CD4-positive, CD25-positive, alpha-beta regulatory T cell (primary cell): ENCODE measurements at regions not wholly inside any gene's neighbourhood (a gene's known extent, or its start where the extent isn't known, plus 50 kb on each side); places are given as distances from the start of the nearest gene placed in this dataset.
A peak's percentile ranks its signal among the peaks of the same experiment; 100 is the strongest.

Source experiments
- ATAC-seq, 2 donors: fragments of 150-1000 bp; cut with Tn5 transposase; one replicate each; pipeline ENCODE4 v1.10.0; 2021; ENCODE audit warnings: low read depth in 2 of 2, moderate number of reproducible peaks in 2 of 2, moderate library complexity in 1 of 2
- DNase-seq, 3 donors: peaks; one replicate each; pipeline versions ENCODE4 v3.0.0 to v3.0.0-alpha.2; 2012 to 2022; ENCODE audit warnings: mixed read lengths in 1 of 3
- H3K27ac ChIP-seq: one replicate; pipeline ENCODE4 v1.7.0; 2013; ENCODE audit warnings: mild to moderate bottlenecking, low read length; ENCODE audit not compliant: insufficient read depth, poor library complexity, severe bottlenecking
- H3K27me3 ChIP-seq: one replicate; pipeline ENCODE4 v1.7.0; 2013; ENCODE audit warnings: low read length; ENCODE audit not compliant: control insufficient read depth, insufficient read depth
- H3K36me3 ChIP-seq: one replicate; pipeline ENCODE4 v1.7.0; 2013; ENCODE audit warnings: mild to moderate bottlenecking, low read length, moderate library complexity; ENCODE audit not compliant: control insufficient read depth, insufficient read depth
- H3K4me1 ChIP-seq: 2 replicates; pipeline ENCODE4 v1.7.0; 2013; ENCODE audit warnings: mild to moderate bottlenecking, low read length; ENCODE audit not compliant: insufficient read depth, control insufficient read depth, poor library complexity, severe bottlenecking
- H3K4me3 ChIP-seq: one replicate; pipeline ENCODE4 v1.7.0; 2013; ENCODE audit warnings: low read depth, mild to moderate bottlenecking, low read length, moderate library complexity
- H3K9me3 ChIP-seq, 2 experiments: 1 replicate in 1 of 2; 2 replicates in 1 of 2; pipeline ENCODE4 v1.7.0; 2013; ENCODE audit warnings: low read length in 2 of 2, mild to moderate bottlenecking in 1 of 2, moderate library complexity in 1 of 2; ENCODE audit not compliant: control insufficient read depth in 2 of 2
- H3K27ac Mint-ChIP-seq, 3 donors: one replicate each; pipeline ENCODE4 v1.8.0; 2020 to 2022; ENCODE audit warnings: mild to moderate bottlenecking in 3 of 3, mixed read lengths in 3 of 3, moderate library complexity in 2 of 3
- H3K27me3 Mint-ChIP-seq: one replicate; pipeline ENCODE4 v1.8.0; 2022; ENCODE audit warnings: mild to moderate bottlenecking, mixed read lengths
- H3K36me3 Mint-ChIP-seq: one replicate; pipeline ENCODE4 v1.8.0; 2020; ENCODE audit warnings: mixed read lengths
- H3K4me1 Mint-ChIP-seq, 4 donors: one replicate each; pipeline ENCODE4 v1.8.0; 2020 to 2022; ENCODE audit warnings: mixed read lengths in 4 of 4, mild to moderate bottlenecking in 1 of 4
- H3K4me3 Mint-ChIP-seq, 4 donors: one replicate each; pipeline ENCODE4 v1.8.0; 2020 to 2022; ENCODE audit warnings: mild to moderate bottlenecking in 4 of 4, mixed read lengths in 4 of 4, moderate library complexity in 3 of 4
- H3K9me3 Mint-ChIP-seq, 7 donors: one replicate each; pipeline ENCODE4 v1.8.0; 2020 to 2022; ENCODE audit warnings: mixed read lengths in 7 of 7, mild to moderate bottlenecking in 3 of 7, moderate library complexity in 2 of 7

DNA sequence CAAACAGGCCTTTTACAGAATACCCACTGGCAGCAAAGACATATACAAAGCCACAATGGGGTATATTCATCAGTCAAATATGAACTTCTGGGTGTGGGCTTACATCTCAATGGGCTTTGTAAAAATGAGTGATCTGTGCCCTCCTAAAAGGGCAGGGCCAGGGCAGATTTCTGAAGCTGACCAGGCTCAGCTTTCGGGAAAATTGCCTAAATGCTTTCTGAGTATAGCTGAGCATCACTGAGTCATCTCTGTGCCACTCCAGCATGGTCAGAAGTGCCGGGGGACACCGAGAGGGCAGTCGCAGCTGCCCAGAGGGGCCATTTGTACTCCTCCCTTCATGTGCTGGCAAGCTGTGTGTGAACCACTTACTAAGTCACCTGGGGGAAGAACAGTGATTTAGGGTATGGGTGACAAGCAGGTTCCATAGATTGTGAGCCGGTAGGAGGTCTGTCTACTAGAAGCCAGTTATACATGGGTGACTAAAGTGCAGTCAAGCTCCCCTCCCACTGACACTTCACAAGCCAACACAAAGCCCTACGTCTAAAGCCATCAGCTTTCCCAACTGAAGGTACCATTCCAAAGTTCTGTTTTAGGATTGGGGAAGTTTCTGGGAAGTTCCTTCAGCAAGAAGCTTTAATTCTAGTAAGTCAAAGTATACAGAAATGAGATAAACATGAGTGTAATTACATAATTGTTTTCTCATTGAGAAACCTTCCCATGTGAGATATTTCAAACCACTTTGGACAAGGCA, 147.6 kb upstream of the TAB2 start:
- Histone ChIP-seq H3K9me3 (no peaks in the 10 kb centered on the region), H3K4me1 (peaks cover 15% of the 10 kb centered on the region), H3K27ac (no peak overlapping the region), H3K36me3 (no peaks in the 10 kb centered on the region), H3K4me3 (no peak overlapping the region), H3K27me3 (no peaks in the 10 kb centered on the region)
- peaks cover 5 to 43% (median 18%) of the 10 kb centered on the region in 4 donors for H3K4me1 Mint-ChIP-seq
- ATAC-seq (no peak), DNase-seq (no peak)
- peaks cover 8% of the 10 kb centered on the region for H3K36me3 Mint-ChIP-seq
- peak overlapping the region in 1 of 4 donors; percentile 16 for H3K4me3 Mint-ChIP-seq
- H3K27me3 Mint-ChIP-seq: no peaks in the 10 kb centered on the region
- H3K27ac Mint-ChIP-seq: peak overlapping the region; percentile 14 to 39 (median 34)
- peaks cover 0 to 1% (median 0%) of the 10 kb centered on the region in 7 donors for H3K9me3 Mint-ChIP-seq

GRCh38 chr6:149170564-149171452, 146.7 kb upstream of the TAB2 start:
- ATAC-seq: no peak
- peaks cover 0 to 1% (median 0%) of the 10 kb centered on the region in 7 donors for H3K9me3 Mint-ChIP-seq

GRCh38 chr6:149173222-149173621, 144.3 kb upstream of the TAB2 start:
- H3K27ac ChIP-seq: no peak overlapping the region
- no peaks in the 10 kb centered on the region for H3K4me1 ChIP-seq
- peaks cover 0 to 1% (median 0%) of the 10 kb centered on the region in 7 donors for H3K9me3 Mint-ChIP-seq
- no peaks in the 10 kb centered on the region for H3K27me3 Mint-ChIP-seq
- H3K27ac Mint-ChIP-seq: no peak overlapping the region
- H3K4me3 Mint-ChIP-seq: no peak overlapping the region
- peaks cover 0 to 24% (median 12%) of the 10 kb centered on the region in 4 donors for H3K4me1 Mint-ChIP-seq
- DNase-seq (no peak), ATAC-seq (no peak)
- H3K36me3 Mint-ChIP-seq: peaks cover 11% of the 10 kb centered on the region
- H3K4me3 ChIP-seq: no peak overlapping the region
- H3K36me3 ChIP-seq: no peaks in the 10 kb centered on the region
- no peaks in the 10 kb centered on the region for H3K9me3 ChIP-seq
- H3K27me3 ChIP-seq: no peaks in the 10 kb centered on the region

More at GRCh38 chr6:149170564-149171452, 146.7 kb upstream of the TAB2 start:
- Histone ChIP-seq H3K27me3 (no peaks in the 10 kb centered on the region), H3K4me3 (no peak overlapping the region), H3K4me1 (peaks cover 15% of the 10 kb centered on the region), H3K9me3 (no peaks in the 10 kb centered on the region), H3K27ac (no peak overlapping the region), H3K36me3 (no peaks in the 10 kb centered on the region)
- DNase-seq: no peak
- Mint-ChIP-seq H3K27ac (peak overlapping the region; percentile 57 to 79 (median 75)), H3K4me3 (no peak overlapping the region), H3K4me1 (peaks cover 5 to 42% (median 19%) of the 10 kb centered on the region in 4 donors), H3K36me3 (peaks cover 8% of the 10 kb centered on the region), H3K27me3 (no peaks in the 10 kb centered on the region)

DNA sequence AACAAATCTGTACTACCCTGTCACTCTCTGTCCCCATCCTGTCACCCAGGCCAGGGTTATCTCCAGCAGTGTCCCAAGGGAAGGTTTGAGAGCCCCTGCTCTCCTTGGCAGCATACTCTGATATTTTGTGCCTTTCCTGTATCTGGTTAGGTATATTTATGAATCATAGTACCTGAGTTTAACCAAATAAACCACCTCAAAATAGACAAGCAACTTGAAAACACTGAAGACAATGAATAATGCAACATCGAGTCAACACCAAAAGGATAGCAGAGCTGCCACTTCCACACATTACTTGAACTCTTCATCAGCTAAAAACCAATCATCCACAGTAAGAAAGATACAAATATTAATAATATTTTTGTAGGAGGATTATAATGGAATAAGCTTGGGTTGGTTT, 142.6 kb upstream of the TAB2 start:
- ATAC-seq (no peak), DNase-seq (no peak)
- Histone ChIP-seq H3K9me3 (no peaks in the 10 kb centered on the region), H3K4me1 (no peaks in the 10 kb centered on the region), H3K36me3 (no peaks in the 10 kb centered on the region), H3K4me3 (no peak overlapping the region), H3K27ac (no peak overlapping the region), H3K27me3 (no peaks in the 10 kb centered on the region)
- Mint-ChIP-seq H3K27ac (no peak overlapping the region), H3K36me3 (peaks cover 11% of the 10 kb centered on the region), H3K4me1 (peaks cover 0 to 19% (median 11%) of the 10 kb centered on the region in 4 donors), H3K4me3 (no peak overlapping the region), H3K9me3 (peaks cover 0 to 2% (median 0%) of the 10 kb centered on the region in 7 donors), H3K27me3 (no peaks in the 10 kb centered on the region)

GRCh38 chr6:149176971-149177667, 140.4 kb upstream of the TAB2 start:
- Histone ChIP-seq H3K4me1 (no peaks in the 10 kb centered on the region), H3K27me3 (no peaks in the 10 kb centered on the region), H3K36me3 (no peaks in the 10 kb centered on the region), H3K9me3 (no peaks in the 10 kb centered on the region), H3K27ac (no peak overlapping the region), H3K4me3 (no peak overlapping the region)
- Mint-ChIP-seq H3K27me3 (no peaks in the 10 kb centered on the region), H3K27ac (no peak overlapping the region), H3K4me3 (no peak overlapping the region), H3K36me3 (peaks cover 7% of the 10 kb centered on the region), H3K4me1 (peaks cover 0 to 13% (median 7%) of the 10 kb centered on the region in 4 donors), H3K9me3 (peaks cover 0 to 2% (median 0%) of the 10 kb centered on the region in 7 donors)
- DNase-seq: no peak
- no peak for ATAC-seq

- peaks cover 9% of the 10 kb centered on the region for H3K36me3 Mint-ChIP-seq
- Histone ChIP-seq H3K27ac (no peak overlapping the region), H3K27me3 (no peaks in the 10 kb centered on the region), H3K36me3 (no peaks in the 10 kb centered on the region), H3K4me1 (no peaks in the 10 kb centered on the region), H3K4me3 (no peak overlapping the region), H3K9me3 (no peaks in the 10 kb centered on the region)
- ATAC-seq: no peak
- no peak for DNase-seq
- H3K27me3 Mint-ChIP-seq: no peaks in the 10 kb centered on the region
- H3K9me3 Mint-ChIP-seq: peaks cover 0 to 3% (median 1%) of the 10 kb centered on the region in 7 donors
- H3K27ac Mint-ChIP-seq: no peak overlapping the region
- peaks cover 0 to 17% (median 12%) of the 10 kb centered on the region in 4 donors for H3K4me1 Mint-ChIP-seq
- no peak overlapping the region for H3K4me3 Mint-ChIP-seq
Observed at GRCh38 chr6:149179431-149179830, 138.1 kb upstream of the TAB2 start.

DNA sequence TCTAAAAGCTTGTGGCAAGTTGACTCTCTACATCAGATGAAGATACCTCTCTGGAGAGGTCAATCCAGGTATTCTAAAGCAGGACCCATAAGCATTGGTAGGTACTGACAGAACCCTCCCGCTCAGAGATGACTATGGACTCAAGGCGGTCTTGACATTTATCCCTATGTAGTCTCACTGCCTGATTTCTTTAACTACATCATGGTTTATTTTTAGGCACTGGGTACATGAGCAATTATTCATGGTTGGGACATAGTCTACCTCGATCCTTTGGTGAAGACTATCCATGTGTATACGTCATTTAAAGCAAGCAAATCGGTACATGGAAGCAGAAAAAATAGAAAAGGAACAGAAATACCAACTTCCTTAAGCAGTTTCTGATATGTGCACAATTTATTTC, 136.2 kb upstream of the TAB2 start:
- H3K36me3 ChIP-seq: no peaks in the 10 kb centered on the region
- H3K27me3 Mint-ChIP-seq: no peaks in the 10 kb centered on the region
- no peaks in the 10 kb centered on the region for H3K4me1 ChIP-seq
- H3K9me3 ChIP-seq: no peaks in the 10 kb centered on the region
- H3K27ac Mint-ChIP-seq: peak overlapping the region in 1 of 3 donors; percentile 24
- H3K27ac ChIP-seq: no peak overlapping the region
- no peak for DNase-seq
- H3K36me3 Mint-ChIP-seq: peaks cover 18% of the 10 kb centered on the region
- H3K27me3 ChIP-seq: no peaks in the 10 kb centered on the region
- no peak for ATAC-seq
- H3K4me1 Mint-ChIP-seq: peaks cover 0 to 18% (median 12%) of the 10 kb centered on the region in 4 donors
- H3K9me3 Mint-ChIP-seq: peaks cover 0 to 13% (median 2%) of the 10 kb centered on the region in 7 donors
- no peak overlapping the region for H3K4me3 ChIP-seq
- H3K4me3 Mint-ChIP-seq: no peak overlapping the region
